Eye (tissue), 1 donor: ENCODE measurements at regions not wholly inside any gene's neighbourhood (a gene's known extent, or its start where the extent isn't known, plus 50 kb on each side); places are given as distances from the start of the nearest gene placed in this dataset.
A peak's percentile ranks its signal among the peaks of the same experiment; 100 is the strongest.
"Not testable (repeated sequence)": the region's sequence is repeated elsewhere in the genome, so short reads cannot be mapped to it uniquely, and the experiment has no call there.

ENCODE experiments used
- DNase-seq: peaks from one replicate; pipeline ENCODE4 v3.0.0-alpha.2; 2015

DNA sequence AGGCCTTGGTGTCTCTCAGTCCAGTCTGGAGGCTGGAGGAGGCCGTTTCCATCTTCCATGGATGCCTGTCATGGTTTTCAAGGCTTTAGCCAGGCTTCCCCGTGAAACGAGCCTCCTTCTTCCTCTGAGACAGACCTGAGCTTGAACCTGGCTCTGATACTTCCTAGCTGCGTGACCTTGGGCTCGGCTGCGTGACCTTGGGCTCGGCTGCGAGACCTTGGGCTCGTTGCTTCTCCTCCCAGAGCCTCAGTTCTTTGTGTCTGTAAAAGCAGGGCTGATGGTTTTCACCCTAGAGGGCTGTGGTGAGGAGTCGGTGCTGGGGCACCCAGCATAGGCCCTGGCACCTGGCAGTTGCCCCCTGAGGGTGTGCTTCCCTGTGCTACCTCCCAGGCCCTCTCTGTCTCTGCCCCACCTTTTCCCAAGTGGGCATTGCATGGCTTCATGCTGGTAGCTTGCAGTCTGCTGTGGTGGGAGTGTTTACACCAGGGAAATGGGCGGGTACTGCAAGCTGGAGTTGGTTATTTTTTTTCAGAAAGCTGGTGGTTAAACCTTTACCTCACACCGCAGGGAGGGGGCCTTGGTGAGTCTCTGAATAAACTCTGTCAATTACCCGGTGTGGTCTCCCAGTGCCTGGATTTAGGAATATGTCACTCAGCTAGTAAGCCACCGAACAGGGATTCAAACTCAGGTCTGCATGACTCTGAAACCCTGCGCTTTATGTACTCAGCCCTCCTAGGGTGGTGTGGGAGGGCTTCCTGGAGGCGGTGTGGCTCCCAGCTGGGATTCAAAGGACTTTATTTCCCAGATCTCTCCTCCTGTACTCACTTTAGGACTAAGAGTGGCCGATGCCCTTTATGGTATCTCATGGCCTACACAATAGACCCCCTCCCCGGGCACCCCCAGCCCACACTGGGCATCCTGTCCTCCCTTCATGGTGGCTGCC lies 129.0 kb upstream of the CIBAR2 start:
- no peak for DNase-seq

DNA sequence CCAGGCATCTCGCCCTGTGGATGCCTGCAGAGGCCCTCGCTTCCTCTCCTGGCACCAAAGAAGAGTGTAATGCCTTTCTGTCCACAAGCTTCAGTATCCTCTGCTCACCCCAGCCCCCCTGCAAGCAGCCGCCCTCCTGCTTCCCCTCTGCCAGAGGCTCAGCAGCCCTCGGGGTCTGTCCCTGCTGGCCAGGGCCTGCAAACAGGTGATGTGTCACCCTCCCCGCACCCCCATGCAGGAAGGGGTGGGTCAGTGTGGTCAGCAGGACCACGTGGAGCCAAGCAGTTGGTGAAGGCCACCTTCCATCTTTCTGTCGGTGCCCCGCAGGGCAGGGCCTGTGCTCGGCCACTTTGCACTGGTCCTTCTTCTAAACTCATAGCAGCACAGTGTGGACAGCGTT lies 129.9 kb upstream of the CIBAR2 start:
- no peak for DNase-seq

DNA sequence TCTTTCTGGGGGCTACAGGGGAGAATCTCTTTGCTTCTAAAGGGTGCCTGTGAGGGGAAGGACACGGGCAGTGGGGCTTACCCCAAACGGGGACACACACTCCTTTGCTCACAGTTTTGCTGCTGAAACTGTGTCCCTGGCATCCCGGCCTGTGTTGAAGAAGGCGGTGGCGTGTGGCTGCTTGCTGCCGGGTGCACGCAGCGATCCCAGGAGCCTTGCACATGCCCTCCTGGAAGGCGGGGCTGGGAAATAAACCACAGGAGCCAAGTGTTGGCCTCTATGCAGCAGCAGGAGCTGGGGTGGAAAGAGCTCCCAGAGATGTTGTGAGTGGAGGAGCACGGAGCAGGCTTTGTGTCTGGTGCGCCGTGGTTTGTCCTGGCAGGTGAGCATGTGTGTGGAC lies 131.0 kb upstream of the CIBAR2 start:
- DNase-seq, result no peak

DNA sequence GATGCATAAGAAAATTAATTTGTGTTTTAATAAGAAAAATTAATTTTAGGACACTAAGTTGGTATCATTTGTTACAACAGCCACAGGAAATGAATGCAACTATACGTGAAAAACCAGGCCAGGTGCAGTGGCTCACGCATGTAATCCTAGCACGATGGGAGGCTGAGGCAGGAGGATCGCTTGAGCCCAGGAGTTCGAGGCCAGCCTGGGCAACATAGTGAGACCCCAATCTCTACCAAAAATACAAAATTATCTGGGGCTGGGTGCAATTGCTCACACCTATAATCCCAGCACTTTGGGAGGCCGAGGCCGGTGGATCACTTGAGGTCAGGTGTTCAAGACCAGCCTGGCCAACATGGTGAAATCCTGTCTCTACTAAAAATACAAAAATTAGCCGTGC lies 132.2 kb upstream of the CIBAR2 start:
- DNase-seq, result not testable (repeated sequence)

DNA sequence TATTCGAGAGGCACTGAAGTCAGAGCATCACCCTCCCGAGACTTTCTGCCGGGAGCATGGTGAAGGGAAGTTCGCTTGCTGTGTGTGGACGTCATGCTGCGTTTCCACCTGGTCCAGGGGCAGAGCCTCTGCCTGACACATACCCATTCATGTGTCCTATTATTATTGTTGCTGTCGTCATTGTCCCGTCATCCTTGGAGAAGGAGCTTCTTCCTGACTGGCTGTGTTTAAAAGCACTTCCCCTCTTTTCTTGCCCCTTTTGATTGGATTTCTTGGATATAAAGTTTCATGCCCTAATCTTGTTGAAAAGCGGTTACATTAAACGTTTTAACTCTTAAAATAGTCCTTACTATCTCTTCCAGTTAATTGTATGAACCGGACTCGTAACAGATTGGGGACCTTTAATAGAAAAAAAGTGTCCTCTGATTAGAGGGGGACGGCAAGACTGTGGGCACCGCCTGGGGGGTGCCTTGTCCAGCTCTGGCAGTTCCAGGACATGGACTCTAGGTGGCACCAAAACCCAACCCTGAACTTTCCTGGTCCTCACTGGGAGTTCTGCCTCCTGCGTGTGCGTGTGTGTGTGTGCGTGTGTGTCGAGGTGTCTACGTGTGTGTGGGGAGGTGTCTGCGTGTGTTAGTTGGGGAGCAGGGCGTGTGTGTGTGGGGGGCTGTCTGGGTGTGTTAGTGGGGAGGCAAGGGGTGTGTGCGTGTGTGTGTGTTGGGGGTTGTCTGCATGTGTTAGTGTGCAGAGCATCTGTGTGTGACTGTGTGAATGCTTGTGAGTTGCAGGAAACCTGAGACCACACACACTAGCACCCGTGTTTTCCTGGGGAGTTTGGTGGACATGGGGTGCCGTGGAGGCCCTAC lies 133.3 kb upstream of the CIBAR2 start:
- peak; percentile 94 for DNase-seq

DNA sequence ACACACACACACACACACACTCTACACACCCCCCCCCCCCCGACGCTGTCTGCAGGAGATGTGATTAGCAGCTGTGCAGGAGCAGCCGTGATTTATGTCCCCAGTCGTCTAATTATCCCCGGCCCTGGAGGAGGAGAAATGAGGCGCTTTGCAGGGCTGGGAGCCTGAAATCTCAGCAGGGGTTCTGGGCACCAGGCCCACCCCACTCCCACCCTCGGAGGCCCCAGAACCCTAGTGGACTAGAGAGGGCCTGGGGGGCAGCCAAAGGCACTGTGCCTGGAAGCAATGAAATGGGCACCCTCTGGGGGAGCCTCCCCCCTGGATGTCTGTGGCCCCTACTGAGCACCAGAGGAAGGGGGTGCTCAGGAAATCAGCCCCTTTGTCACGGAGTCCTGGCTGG lies 134.2 kb upstream of the CIBAR2 start:
- DNase-seq, result peak; percentile 79

DNA sequence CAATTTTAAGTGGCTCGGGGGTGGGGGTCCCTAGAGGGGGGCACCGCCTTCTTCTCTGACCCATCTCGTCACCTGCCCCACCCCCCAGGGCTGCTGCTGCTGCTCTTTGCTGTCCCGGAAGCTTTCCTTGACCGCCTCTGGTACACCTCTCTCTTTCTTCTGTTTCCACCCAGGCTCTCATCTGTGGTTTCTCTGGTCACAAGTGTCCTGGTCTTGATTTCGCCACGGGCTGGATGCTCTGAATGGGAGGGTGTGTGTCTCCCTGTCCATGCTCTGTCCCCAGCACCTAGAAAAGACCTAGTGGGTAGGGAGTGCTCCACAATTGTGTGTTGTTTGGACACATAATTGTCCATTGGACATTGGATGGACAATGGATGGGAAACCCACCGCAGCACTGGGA lies 134.7 kb upstream of the CIBAR2 start:
- no peak for DNase-seq

DNA sequence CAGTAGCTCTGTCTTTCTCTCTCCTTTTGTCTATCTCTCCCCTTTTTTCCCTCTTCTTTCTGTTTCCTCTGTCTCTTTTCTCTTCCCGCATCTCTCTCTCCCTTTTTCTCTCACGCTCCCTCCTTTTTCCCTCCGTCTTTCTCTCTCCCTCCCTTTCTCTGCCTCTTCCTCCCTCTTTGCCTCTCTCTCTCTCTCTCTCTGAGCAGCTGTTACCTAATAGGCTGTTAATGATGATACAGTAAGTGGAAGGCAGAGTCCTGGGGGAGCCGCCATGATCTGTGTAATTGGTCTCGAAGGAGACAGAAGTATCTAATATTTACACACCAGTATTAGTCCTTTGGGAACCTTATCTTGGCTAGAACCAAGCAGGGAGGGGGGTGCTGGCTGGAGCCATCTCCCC lies 136.1 kb upstream of the CIBAR2 start:
- peak; percentile 69 for DNase-seq

DNA sequence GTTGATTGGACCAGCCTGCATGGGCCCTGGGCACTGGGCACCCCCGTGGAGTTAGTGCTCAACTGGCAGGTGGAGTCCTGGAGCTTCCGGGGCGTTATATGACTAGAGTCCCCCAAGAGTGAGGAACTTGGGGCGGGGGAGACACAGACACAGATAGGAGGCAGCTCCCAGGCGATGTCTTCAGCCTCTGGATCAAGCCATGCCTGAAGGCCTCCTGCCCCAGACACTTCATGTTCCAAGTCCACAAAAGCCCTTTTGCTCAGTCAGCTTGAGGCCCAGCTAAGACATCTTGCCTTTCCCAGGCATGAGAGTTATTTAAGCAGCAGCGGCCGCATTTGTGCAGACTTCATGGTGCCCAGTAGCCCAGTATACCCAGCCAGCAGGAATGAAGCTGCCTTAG lies 136.6 kb upstream of the CIBAR2 start:
- DNase-seq, result no peak

DNA sequence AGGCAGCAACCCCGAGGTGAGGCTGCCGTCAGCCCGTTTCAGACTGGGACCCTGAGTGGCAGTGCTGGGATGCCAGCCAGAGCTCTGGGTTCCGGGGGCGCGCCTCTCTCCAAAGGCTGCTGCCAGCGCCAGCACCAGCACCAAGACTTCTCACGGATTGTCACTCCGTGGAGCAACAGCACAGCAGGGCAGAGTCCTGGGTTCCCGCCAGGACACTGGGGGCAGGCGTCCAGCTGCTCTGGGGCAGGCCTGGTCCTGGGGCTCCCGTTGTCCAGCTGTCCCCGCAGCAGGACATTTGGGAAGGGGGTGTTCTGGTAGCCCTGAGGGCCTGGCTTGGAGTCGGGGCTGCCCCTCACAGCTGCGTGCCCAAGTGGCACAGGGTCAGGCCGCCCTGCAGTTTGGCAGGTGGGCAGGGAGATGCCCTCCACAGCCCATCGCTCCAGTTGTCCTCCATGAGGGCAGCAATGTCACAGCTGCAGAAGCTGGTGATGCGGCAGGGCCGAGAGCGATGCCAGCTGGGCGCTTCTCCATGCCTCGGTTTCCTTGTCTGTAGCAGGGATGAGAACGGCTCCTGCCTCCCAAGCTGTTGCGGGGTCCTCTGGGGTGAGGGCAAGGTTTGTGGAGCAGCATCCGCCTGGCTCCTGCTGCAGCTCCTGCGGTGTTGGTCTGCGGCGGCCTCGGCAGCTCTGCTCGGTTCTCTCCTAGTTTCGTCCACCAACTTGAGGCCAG lies 137.3 kb upstream of the CIBAR2 start:
- DNase-seq, result no peak

DNA sequence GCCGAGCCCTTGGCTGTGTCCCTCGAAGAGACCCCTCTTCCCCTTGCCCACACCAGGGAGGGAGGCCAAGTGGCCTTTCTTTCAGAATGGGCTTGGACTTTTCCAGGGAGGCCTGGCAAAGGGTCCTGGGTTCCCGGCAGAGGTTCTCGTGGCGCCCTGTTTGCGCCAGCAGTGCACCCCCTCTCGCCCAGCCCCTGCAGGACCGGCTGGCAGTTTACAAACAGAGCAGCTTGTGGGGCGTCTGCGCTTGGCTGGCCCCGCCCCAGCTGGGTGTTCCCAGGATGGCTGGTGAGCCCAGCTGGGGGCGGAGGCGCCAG lies 137.8 kb upstream of the CIBAR2 start:
- no peak for DNase-seq

DNA sequence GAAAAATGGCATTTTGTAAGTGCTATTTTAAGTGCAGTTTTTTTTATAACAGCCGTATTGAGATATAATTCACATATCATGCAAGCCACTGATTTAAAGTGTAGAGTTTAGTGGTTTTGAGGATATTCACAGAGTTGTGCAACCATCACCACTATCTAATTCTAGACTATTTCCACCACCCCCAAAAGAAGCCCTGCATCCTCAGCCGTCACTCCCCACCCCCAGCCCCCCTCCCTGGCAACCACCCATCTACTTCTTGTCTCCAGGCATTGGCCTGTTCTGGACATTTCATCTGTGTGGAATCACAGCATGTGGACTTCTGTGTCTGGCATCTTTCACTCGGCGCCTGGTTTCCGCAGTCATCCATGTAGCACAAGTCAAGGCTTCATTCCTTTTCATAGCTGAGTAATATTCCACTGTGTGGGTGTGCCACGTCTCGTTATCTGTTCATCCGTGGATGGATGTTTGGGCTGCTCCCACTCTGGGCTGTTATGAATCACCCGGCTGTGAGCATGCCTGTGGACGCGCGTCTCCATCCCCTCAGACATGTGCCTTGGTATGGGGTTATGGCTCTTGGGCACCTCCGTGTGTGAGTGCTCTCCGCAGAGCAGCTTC lies 138.4 kb upstream of the CIBAR2 start:
- DNase-seq, result no peak

DNA sequence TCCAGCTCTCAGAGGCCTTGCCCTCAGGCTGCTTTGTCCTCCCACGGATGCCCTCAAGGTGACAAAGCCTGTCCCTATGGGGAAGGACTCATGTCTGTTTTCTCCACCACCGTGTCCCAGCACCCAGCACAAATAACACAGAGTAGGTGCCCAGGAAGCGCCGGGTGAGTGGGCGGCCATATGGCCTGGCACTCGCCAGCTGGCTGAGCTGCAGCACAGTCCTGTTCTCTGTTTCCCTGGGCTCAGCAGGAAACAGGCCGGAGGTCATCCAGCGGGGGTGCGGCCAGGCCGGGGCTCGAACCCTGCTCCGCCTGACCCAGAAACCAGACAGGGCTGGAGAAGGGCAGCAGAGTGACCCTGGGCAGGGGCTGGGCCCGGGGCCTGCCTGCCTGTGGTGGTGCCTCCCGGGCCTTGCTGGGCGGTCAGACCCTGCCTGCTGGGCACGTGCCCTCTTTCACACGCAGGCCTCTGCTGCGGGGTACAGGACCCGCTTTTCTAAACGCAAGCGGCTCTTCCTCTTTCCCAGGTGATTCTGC lies 139.0 kb upstream of the CIBAR2 start:
- DNase-seq, result no peak

DNA sequence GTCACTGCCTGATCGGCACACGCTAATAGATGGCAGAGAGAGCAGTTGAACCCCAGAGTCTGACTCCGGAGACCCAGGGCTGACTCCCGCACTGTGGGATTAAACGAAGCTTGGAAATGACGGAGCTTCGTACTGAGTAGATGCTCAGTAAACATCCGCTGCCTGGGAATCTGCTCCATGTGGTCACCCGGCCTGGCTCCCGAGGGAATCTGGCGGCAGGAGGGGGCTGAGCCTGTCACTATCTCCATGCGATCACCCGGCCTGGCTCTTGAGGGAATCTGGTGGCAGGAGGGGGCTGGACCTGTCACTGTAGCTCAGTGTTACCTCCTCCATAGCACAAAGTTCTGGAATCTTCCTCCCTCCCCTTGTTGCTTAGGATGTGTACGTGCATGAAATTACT lies 139.7 kb upstream of the CIBAR2 start:
- no peak for DNase-seq

DNA sequence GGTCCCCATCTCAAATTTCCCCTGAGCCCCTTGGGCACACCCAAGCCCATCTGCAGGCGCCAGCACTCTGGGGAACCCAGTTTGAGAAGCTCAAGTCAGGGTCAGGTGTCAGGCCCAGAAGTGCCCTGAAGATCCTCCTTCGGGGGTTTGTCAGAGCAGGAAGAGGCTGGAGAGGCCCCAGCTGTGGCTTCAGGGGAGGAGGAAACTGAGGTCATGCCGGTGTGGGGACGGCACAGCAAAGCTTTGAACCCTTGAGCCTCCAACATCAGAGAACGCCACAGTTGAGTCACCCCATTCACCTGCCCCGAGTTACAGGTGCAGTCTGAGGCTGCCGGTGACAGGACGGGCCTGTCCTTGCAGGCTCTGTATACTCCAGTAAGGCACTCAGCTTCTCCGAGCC lies 140.2 kb upstream of the CIBAR2 start:
- no peak for DNase-seq

DNA sequence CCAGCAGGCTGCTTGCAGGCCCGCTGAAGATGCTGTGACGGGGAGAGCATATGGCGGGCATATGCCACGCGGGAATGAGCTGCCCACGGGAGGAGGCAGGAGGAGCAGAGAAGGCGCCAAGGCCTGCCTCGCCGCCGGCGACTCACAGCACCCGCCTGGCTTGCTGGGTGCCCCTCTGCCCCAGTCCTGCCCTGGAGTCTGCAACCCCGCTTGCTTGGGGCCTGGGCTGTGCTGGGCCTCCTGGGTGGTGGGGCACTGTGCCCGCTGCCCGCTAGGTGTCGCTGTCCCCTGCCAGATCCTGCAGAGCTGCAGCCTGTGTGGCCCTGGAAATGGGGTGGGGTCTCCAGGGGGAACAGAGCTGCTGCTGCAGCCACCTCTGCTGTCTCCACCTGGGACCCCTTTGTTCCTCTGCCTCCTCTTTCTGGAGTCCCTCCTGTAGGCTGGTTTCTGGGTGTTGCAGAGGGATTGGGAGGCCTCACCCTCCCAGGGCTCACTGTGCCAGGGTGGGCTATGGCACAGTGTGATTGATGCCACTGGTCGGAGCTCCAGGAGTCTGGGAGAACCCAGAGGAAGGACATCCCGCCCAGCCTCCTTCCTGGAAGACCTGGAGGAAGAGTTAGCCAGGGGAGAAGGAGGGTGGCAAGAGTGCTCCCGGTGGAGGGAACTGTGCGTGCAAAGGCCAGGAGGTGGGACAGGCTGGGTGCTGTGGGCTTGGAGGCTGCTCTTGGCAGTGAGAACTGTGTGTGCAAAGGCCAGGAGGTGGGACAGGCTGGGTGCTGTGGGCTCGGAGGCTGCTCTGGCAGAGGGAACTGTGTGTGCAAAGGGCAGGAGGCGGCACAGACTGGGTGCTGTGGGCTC lies 141.0 kb upstream of the CIBAR2 start:
- peak; percentile 91 for DNase-seq

DNA sequence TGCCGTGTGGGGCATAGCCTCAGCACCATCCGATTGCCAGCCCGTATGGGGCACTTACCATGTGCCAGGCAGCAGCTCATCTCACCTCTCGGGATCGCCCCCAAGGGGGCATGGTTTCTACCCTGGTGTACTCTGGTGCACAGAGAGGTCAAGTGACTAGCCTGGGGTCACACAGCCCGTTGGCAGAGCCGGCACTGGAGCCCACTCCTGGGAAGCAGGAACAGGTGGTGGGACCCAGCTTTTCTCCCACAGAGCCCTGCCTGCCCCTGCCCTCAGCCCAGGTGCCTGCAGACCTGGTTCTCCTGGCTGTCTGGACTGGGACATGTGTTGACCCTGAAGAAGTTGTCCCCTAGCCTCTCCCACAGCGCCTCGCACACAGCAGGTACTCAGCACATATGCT lies 141.8 kb upstream of the CIBAR2 start:
- DNase-seq, result no peak

DNA sequence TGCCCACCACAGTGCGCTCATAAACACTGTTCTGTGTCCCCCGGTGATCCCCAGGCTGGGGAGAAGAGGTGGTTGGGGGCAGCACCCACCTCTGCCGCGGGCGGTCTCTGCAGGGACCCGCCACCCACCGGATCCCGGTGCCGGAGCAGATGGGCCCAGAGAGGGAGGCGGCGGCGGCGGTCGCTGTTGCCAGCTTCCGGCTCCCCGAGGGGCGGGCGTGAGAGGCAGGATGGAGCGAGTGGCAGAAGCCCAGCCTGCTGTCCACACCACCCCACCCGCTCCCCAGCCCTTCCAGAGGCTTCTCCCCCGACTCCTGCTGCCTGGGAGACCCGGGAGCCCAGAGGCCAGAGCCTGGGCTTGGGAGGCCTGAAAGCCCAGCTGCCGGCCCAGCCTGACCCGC lies 142.6 kb upstream of the CIBAR2 start:
- DNase-seq, result no peak

DNA sequence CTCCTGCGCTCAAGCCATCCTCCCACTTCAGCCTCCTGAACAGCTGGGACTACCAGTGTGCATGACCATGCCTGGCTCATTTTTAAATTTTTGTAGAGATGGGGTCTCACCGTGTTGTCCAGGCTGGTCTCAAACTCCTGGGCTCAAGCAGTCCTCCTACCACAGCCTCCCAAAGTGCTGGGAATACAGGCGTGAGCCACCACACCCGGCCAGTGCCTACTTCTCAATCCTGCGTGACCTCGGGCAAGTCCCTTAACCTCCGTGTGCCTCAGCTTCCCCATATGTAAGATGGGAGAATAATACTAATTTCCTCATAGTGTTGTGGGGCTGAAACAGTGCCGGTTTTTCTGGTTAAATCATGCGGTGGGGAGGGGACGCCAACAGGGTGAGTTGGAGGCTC lies 143.5 kb upstream of the CIBAR2 start:
- no peak for DNase-seq

DNA sequence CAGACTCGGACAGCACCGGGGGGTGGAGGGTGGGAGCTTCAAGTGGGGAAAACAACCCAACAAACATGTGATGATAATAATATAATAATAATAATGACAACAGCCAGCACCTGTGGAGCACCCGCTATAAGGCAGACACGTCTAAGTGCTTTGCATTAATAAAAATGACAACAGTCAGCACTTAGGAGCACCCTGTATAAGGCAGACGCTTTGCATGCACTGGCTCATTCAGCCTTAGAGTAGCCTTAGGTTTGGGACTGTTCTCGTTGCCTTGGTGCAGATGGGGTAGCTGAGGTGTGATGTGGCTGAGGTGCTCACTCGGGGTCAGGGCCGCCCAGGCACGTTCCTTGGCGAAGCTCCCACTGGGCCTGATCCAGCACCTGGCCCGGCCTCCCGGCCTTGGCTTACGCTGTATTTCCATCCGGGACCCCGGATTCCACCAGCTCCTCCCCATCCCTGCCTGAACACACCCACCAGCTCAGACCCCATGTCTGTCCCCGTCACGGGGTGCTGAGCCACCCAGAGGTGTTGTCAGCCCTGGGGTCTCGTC lies 144.0 kb upstream of the CIBAR2 start:
- DNase-seq, result no peak

DNA sequence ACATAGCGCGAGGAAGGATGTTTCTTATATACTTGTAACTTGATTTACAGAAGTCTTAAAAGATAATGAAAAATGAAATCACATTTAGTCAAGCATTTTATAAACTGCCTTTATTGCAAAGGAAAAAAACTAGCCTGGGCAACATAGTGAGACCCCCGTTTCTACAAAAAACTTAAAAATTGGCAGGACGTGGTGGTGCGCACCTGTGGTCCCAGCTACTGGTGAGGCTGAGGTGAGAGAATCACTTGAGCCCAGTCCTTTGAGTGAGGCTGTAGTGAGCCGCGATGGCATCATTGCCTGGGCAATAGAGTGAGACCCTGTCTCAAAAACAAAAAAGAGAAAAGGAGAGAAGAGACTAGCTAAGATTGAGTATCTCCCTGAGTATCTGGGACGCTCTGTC lies 145.2 kb upstream of the CIBAR2 start:
- DNase-seq, result no peak
